Iris pigment epithelial cell (primary cell): ENCODE measurements at regions not wholly inside any gene's neighbourhood (a gene's known extent, or its start where the extent isn't known, plus 50 kb on each side); places are given as distances from the start of the nearest gene placed in this dataset.

ENCODE experiments used
- DNase-seq: peaks from one replicate; pipeline ENCODE4 v3.0.0-alpha.2; 2011; ENCODE audit warnings: low read depth

DNA sequence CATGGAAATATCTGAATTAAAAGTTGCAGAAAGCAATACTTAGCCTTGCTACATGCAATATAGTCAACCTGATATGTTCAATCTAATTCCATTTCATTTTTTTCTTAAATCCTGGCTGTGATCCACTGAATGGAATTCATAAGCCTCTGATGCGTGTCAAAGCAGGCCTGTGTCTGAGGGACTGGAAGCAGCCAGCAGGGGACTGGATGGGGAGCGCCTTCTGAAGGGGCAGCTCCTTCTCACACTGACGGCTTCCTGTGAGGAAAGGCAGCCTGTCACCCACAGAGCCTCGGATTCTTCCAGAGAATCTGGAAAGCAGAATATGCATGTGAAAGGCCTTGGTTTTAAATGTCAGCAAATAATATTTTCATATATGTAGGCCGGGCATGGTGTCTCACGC lies 73.5 kb downstream of the KCNF1 start:
- DNase-seq: no peak

DNA sequence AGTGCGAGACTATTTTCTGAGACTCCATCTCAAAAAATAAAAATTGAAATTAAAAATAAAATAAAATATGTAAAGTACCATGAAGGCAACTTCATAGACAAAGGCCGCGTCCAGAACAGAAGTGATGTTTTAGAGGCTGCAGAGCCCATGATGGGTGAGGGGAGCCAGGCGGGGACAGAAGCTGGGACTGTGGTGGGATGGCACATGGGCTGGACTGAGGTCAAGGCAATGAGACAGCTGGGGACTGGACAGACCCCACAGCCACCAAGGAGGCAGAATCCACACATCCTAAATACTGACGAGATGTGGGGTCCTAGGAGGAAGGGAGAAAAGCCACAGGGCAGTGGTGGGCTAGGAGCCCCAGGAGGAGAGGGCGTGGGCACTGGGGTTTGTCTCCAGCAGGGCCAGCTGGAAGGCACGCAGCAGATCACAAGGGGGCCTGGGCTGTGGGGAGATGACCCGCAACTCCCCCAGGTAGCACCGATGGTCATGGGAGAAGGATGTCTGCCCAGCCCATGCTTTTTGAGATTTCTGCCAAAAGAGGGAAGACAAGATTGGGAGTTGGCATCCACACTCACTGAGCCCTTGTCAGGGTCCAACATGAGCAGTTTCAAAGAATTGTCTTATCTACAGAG lies 74.3 kb downstream of the KCNF1 start:
- DNase-seq: no peak

DNA sequence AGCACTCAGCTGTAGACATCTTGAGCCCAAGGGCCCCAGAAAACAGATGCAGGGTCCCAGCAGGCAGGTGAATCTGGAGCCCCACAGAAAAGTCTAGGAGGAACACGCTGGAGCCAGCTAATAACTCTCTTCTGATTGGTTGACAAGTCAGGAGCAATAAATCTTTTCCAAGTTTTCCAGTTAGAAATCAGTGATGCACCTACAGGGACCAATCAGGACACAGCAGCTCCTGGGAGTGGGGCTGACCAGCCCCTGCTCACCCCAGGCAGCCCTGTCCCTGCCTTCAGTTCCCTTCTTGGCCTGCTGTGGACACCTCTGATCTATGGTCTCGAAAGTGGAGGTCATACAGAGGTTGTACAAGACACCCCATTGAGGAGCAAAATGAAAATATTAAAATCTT lies 75.7 kb downstream of the KCNF1 start:
- DNase-seq: no peak

DNA sequence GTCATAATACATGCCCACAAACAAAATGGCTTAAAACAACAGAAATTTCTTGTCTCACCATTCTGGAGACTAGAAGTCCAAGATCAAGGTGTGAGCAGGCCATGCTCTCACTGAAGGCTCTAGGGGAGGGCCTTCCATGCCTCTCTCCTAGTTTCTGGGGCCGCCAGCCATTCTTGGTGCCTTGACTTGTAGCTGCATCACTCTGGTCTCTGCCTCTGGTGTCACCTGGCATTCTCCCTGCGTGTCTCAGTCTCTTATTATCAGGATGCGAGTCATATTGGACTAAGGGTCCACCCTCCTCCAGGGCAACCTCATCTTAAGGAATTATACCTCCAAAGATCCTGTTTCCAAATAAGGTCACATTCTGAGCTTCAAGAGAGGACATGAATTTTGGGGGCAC lies 76.1 kb downstream of the KCNF1 start:
- no peak for DNase-seq

DNA sequence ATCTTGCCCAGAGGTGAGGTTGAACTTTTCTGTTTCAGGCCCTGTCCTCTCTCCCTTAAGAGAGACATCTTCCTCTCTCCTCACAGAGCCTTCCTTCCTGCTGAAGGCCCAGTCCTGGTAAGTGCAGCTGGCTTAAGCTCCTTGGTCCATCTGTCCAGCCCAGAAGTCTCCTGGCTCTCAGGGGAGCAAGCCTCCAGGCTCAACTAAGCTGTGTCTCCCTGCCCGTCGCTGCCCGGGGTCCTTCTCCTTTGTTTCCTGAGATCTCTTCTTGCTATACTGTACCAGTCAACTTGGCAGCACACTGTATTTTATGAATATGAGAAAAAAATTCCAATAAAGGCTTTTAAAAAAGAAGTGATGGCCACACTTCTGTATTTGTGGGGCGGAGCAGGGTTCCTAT lies 77.4 kb downstream of the KCNF1 start:
- no peak for DNase-seq

DNA sequence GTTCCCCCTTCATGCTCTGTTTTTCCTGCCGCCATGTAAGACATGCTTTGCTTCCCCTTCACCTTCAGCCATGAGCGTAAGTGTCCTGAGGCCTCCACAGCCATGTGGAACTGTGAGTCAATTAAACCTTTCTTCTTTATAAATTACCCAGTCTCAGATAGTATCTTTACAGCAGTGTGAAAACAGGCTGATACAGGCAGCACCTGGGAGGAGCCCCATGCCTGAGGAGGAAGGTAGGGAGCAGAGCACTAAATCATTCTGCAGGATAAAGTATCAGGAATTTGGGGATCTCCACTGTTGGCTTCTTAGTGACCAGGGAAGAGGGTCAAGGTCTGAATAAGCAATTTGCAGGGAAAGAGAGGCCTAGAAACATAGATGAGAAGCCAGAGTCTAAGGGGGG lies 78.0 kb downstream of the KCNF1 start:
- DNase-seq: no peak

DNA sequence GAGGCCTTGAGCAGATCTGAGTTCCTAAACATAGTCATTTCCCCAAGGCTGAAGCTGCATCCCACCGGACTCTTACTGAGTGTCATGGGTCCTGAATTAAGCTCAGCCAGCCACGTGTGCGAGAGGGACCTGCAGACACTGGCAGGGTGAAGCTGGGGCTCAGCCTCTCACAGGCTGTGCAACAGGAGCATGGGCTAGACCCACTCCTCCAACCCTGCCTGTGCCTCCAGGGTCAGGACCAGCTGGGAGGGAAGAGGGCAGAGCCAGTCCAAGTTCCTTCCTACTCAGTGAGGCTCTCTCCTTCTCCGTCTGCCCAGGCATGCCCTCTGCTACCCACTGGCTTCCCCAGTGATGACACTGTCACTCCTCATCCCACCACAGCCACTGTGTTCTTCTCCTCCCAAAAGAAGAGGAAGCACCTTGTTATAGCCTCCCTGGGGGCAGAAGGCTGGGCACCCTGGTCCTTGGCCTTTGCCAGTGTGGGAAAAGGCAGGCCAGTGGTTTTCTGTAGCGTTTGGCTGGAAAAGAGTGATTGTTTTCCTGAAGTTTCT lies 78.9 kb downstream of the KCNF1 start:
- no peak for DNase-seq

DNA sequence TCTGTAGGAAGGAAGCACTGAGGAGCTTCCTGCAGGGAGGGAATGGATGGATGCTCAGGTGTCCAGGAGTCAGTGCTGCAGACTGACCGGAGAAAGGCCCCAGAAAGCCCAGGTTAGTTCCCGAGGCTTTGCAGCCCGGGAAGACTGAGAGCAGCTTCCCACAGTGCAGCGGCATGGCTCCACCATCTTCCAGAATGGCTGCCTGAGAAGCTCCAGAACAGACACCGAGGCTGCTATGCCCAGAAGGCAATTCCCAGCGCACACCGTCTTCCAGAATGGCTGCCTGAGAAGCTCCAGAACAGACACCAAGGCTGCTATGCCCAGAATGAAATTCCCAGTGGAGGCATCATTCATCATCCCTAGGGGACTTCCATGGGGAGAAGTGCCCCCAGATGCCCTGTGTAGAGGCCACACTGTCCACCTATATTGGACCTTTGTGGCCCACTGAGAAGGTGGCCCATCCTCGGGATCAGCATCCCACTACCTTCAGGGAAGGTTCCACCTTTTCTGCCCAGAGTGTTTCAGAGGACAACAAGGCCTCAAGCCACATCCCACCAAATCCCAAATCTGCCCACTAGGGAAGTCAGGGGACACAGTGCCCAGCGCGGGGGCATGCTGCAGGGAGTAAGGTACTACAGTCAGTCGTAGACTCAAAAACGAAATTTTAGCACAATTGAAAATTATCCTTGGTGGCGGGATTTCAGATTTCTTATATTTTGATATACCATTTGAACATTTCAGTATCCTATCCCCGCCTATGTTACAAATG lies 80.5 kb downstream of the KCNF1 start:
- DNase-seq: no peak

DNA sequence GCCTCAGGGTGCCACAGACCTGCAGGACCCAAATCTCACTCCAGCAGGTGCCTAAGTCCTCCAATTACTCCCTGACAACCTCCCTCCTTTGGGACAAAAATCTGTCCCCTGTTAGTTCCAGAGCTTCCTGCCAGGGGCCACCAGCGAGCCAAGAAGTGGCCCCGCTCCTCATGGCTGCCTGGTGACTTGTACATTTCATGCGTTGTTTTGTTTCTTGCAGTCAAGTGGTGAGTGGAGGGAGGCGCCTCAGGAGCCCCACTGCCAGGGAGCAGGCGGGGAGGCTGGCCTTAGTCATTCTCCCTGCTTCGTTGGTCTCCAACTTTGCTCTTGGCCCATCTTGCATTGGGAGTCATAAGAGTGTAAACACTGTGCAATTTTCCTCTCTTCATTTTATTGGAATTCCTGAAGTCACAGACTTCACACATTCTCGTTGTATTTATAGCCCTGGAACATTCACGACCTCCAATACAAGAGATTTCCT lies 81.3 kb downstream of the KCNF1 start:
- no peak for DNase-seq

DNA sequence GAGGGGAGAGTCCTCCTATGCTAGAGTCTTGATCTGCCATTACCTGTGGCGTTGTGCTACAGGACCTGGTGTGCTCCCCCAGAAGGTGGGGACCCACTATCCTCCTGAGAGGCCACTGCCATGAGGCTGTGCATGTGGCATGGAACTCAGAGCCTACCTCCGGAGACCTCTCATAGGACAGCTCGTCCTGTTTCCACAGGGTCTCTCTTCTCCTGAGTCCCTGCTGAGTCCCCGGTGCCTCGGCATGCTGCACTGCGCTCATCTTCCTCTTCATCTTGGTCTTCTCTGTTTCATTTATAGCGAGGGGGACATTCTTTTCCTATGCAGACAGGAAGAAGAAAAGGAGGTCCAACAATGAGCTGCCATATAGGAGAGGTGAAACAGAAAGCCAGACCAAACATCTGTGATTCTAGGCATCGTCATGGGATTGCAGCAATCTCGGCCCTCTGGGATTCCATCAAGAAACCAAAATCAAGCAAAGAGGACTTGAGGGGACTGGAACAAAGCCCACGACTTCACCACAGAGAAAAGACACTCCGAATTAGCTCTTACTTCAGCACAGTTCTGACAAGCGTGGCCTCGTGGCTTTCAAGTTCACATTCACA lies 83.7 kb downstream of the KCNF1 start:
- no peak for DNase-seq

DNA sequence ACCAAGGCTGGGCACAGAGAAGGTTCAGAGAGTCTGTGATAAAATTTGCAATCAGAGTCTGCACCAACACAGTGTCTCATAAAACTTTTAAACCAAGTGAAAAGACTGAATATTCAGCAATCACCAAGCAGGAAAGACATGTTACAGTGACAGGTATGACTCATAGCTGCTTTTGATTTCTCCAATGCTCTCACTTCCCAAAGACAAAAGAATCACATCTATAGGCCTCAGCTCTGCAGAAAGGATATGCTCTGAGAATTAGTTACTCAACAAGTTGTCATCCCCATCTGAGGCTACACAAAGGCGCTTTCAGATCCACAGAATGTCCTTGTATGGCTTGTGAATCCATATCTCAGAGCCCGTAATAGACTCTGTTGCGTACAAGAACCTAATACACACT lies 92.5 kb downstream of the KCNF1 start:
- DNase-seq: peak; percentile 31

DNA sequence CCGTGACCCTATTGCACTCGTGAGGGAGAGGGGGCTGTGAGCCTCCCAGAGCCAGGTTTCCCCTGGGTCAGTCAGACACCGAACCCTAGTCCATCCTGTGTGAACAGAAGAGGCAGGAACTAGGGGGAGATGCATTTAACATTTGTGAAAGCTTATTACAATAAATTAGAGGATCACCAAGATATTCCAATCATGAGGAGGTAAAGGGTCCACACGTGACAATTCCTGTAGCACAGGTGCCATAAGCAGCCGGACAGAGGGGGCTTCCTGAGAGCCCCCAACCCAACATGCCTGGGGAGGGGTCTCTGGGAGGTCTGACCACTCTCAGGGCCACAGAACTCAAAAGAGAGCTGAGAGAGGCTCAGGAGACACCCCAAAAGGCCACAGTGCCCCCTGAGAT lies 93.3 kb downstream of the KCNF1 start:
- DNase-seq: no peak

DNA sequence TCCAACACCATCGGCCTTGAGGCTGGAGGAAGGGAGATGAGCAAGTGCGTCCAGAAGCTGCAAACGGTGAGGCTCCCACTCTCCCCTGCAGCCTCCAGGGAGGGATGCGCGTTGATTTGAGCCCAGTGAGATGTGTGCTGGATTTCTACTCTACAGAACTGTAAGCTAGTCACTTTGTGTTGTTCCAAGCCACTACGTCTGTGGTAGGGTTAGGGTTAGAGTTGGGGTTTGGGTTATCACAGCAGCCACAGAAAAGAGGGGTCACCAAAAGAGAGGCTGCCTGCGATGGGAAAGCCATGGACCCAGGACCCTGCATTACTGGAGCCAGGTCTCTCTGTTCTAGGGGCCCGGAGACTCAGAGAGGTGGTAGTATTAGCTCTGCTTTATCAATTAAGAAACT lies 94.5 kb downstream of the KCNF1 start:
- no peak for DNase-seq

DNA sequence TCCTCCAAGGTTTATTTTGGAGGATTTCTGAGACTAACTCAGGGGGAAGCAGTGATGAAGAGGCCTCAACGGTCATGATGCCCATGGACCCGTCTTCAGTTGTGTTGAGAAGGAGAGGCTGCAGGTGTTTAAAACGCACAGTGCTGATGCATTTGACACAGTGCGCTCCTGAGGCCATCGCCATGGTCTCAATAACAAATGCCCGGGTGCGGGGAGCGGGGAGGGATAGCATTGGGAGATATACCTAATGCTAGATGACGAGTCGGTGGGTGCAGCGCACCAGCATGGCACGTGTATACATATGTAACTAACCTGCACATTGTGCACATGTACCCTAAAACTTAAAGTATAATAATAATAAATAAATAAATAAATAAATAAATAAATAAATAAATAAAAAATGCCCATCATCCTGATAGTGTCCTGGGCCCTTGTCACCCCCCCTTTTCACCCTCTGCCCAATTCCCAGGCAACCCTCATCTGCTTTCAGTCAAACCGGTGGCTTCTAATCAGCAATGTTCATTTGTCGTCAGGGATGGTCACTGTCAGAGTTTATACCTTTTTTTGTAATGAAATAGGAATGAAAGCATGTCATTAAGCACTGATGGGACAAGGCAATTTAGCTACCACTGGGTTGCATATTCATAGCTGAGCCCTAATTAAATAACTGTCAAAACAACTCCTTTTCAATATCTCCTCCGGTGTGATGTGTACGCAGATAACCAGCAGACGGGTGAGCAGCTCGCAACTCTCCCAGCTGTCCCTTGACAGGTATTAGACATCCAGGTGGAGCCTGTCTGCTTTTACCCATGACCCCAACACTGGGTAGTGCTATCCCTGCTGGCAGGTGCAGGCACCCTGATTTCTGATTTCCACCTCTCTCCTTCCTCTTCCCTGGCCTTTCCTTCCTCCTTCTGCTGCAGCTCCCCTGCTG lies 95.9 kb downstream of the KCNF1 start:
- no peak for DNase-seq

DNA sequence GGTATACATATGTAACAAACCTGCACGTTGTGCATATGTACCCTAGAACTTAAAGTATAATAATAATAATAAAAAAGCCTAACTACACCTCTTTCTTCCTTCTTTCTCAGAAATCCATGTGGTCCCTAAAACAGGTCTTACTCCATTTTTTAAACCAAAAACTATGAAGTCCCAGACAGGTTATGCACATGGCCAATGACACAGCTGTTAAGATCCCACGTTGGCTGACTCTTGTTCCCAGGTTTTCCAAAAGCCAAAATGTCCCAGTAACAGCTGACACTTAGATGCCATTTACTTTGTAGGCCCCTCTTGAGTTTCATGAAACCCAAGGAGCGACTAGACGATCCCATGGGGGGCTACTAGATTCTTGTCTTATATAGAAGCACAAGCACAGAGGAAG lies 97.0 kb downstream of the KCNF1 start:
- DNase-seq: no peak

DNA sequence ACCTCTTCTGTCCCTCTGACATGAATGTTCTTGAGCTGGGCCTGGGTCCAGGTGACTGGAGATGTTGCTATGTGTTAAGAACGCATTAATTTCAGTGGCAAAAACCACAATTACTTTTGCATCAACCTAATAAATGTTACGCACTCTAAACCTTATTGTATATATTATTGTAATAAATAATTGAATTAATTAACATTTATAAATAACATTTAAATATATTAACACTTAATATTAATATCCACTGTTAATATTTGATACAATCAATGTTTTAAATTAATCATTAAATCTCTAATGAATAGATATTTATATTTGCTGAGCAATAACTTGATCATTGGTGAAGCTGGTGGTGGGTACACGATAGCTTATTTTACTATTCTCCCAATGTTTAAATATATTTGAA lies 97.4 kb downstream of the KCNF1 start:
- no peak for DNase-seq

DNA sequence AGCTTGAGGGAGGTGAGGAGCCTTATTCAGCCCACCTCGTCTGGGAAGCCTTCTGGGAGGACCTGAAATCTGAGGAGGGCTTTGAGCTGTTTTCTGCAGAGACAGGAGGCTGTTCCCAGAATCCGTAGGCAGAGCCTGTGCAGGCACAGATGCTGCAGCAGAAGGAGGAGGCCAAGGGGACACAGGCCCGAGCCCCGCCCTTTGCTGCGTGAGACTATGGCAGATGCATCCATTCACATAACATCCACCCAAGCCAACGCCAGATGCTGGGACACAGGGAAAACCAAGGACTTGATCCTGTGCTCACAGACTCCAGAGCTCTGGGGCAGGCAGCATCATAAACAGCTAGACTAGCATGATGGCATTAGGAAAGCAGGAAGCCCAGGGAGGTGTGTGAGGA lies 98.2 kb downstream of the KCNF1 start:
- no peak for DNase-seq

DNA sequence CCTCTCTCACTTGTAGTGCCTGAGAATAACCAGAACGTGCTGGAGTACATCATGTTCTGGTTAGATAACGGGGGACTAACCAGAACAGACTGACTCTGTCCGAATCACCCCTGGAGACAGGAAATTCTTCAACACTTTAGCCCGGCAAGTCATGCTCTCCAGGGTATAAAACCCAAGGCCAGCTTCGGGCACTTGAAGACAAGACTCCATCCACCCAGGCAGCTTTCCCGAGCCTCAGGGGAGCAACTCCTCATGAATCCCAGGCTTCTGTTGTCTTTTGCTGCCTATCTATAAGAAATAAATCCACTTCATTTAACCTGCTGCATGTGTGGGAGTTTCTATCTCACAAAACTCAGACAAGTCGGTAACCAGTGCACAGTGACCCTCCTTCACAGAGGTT lies 99.6 kb downstream of the KCNF1 start:
- no peak for DNase-seq

DNA sequence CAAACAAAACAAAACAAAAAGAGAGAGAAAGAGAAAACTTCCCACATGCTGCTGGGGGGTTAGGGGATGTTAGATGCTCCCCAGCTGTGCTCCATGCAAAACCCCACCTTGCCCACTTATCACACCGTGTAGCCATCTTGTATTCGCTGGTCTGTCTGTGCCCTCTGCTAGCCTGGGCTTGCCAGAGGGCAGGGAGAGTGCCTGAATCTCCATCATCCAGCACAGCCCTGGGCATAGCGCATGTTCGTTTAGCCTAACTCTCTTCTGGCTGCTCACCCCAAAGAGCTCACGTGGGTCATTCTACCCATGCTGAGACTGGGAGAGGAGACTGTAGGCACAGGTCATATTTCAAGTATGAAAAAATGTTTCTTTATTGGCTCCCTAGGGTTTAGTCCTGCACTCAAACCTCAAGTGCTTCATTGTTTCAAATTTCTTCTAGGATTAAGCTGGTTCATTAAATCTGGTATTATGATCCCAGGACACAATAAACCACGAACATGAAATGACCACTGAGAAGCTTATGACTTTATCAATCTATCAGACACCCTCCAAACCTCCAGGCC lies 100.5 kb downstream of the KCNF1 start:
- DNase-seq: no peak

DNA sequence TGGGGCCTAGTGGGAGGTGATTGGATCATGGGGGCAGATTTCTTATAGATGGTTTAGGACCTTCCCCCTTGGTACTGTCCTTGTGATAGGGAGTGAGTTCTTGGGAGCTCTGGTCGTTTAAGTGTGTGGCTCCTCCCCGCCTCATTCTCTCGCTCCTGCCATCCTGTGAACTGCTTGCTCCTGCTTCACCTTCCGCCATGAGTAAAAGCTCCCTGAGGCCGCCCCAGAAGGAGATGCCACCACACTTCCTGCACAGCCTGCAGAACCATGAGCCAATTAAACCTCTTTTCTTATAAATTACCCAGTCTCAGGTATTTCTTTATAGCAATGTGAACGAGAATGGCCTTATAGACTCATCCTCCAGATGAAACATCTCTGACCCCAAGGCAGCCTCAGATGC lies 101.5 kb downstream of the KCNF1 start:
- no peak for DNase-seq

DNA sequence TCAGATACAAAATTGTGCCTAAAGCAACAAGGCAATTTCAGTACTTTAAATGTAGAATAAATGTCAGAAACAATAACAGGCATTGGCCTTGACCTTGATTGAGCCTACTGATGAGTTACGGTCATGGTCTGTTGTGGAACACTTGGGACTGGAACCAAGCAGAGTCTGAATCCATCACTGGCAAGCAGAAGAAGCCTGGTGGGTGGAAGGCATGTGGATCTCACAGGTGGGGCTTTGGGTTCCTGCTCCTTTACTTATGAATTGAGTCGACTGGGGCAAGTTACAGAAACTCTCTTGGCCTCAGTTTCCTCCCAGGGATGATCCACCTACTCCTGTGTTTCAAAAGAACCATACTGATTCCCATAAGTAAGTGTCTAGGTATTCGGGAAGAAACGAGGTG lies 102.3 kb downstream of the KCNF1 start:
- no peak for DNase-seq
